ENCODE measurements at regions not wholly inside any gene's neighbourhood (a gene's known extent, or its start where the extent isn't known, plus 50 kb on each side); places are given as distances from the start of the nearest gene placed in this dataset.
A peak's percentile ranks its signal among the peaks of the same experiment; 100 is the strongest.

GRCh38 chr10:78654047-78654590, 414.6 kb upstream of the ZMIZ1 start:
- Histone ChIP-seq H3K27me3 (ENCODE audit: low read depth) (no peaks in the 10 kb centered on the region), H3K27ac (replicated peaks) (no peak overlapping the region), H3K36me3 (no peaks in the 10 kb centered on the region), H3K9me3 (replicated peaks) (no peaks in the 10 kb centered on the region), H3K4me1 (no peaks in the 10 kb centered on the region), H3K4me3 (no peak overlapping the region)
- intact Hi-C loops (cut with micrococcal nuclease): no loop called here
- DNase-seq: no peak
- TF ChIP-seq CTCF (IDR thresholded peaks at IDR 0.05; ENCODE audit: borderline replicate concordance): no peak

- Histone ChIP-seq H3K4me1 (no peaks in the 10 kb centered on the region), H3K4me3 (no peak overlapping the region), H3K9me3 (replicated peaks) (no peaks in the 10 kb centered on the region), H3K27me3 (ENCODE audit: low read depth) (no peaks in the 10 kb centered on the region), H3K36me3 (no peaks in the 10 kb centered on the region), H3K27ac (replicated peaks) (no peak overlapping the region)
- no peak for TF ChIP-seq CTCF (IDR thresholded peaks at IDR 0.05; ENCODE audit: borderline replicate concordance)
- intact Hi-C loops (cut with micrococcal nuclease): no loop called here
- no peak for DNase-seq
Observed at GRCh38 chr10:78655979-78656378, 412.8 kb upstream of the ZMIZ1 start.

GRCh38 chr10:78656417-78657162, 412.2 kb upstream of the ZMIZ1 start:
- no peaks in the 10 kb centered on the region for H3K9me3 ChIP-seq (replicated peaks)
- H3K36me3 ChIP-seq: no peaks in the 10 kb centered on the region
- no peaks in the 10 kb centered on the region for H3K27me3 ChIP-seq (ENCODE audit: low read depth)
- no peak for TF ChIP-seq CTCF (IDR thresholded peaks at IDR 0.05; ENCODE audit: borderline replicate concordance)
- intact Hi-C loops (cut with micrococcal nuclease): no loop called here
- no peak for DNase-seq
- no peak overlapping the region for H3K4me3 ChIP-seq
- no peak overlapping the region for H3K27ac ChIP-seq (replicated peaks)
- H3K4me1 ChIP-seq: no peaks in the 10 kb centered on the region

- Histone ChIP-seq H3K27ac (replicated peaks) (no peak overlapping the region), H3K36me3 (no peaks in the 10 kb centered on the region), H3K27me3 (ENCODE audit: low read depth) (no peaks in the 10 kb centered on the region), H3K4me3 (no peak overlapping the region), H3K9me3 (replicated peaks) (no peaks in the 10 kb centered on the region), H3K4me1 (no peaks in the 10 kb centered on the region)
- TF ChIP-seq CTCF (IDR thresholded peaks at IDR 0.05; ENCODE audit: borderline replicate concordance): peak; percentile 77
- intact Hi-C loops (cut with micrococcal nuclease): no loop called here
- DNase-seq: peak; percentile 78
Observed at GRCh38 chr10:78657163-78657861, 411.5 kb upstream of the ZMIZ1 start.

- intact Hi-C loops (cut with micrococcal nuclease): no loop called here
- no peak for TF ChIP-seq CTCF (IDR thresholded peaks at IDR 0.05; ENCODE audit: borderline replicate concordance)
- Histone ChIP-seq H3K27me3 (ENCODE audit: low read depth) (no peaks in the 10 kb centered on the region), H3K4me1 (no peaks in the 10 kb centered on the region), H3K4me3 (no peak overlapping the region), H3K36me3 (no peaks in the 10 kb centered on the region), H3K27ac (replicated peaks) (no peak overlapping the region), H3K9me3 (replicated peaks) (no peaks in the 10 kb centered on the region)
- no peak for DNase-seq
Observed at GRCh38 chr10:78657862-78658165, 411.0 kb upstream of the ZMIZ1 start.
